D721Med (cell line): ENCODE measurements at regions not wholly inside any gene's neighbourhood (a gene's known extent, or its start where the extent isn't known, plus 50 kb on each side); places are given as distances from the start of the nearest gene placed in this dataset.

ENCODE experiments used
- DNase-seq: peaks from one replicate; pipeline ENCODE4 v3.0.0; 2011; ENCODE audit warnings: low spot score; ENCODE audit not compliant: insufficient read length
- FAIRE-seq: peaks from 2 replicates; lab custom pipeline; 2011; peaks lifted over from hg19 to GRCh38; lab: Jason Lieb, UNC
- TF ChIP-seq, protein P1 (sequence below): IDR thresholded peaks from 2 replicates; pipeline ENCODE4 v1.5.1; 2012; ENCODE audit warnings: mild to moderate bottlenecking, control low read depth; ENCODE audit not compliant: insufficient read depth; ENCODE audit errors: missing control alignments

DNA sequence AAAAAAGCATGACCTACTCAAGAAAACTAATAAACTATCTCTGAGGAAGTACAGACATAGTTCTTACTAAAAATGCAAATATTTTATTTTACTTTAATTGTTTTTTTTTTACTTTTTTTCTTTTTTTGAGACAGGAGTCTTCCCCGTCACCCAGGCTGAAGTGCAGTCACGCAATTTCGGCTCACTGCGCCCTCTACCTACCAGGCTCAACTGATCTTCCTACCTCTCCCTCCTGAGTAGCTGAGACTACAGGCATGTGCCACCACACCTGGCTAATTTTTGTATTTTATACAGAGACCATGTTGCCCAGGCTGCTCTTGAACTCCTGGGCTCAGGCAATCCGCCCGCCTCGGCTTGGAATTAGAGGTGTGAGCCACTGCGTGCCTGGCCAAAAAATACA, 1263.1 kb downstream of the KCNT2 start:
- TF ChIP-seq, protein P1, sequence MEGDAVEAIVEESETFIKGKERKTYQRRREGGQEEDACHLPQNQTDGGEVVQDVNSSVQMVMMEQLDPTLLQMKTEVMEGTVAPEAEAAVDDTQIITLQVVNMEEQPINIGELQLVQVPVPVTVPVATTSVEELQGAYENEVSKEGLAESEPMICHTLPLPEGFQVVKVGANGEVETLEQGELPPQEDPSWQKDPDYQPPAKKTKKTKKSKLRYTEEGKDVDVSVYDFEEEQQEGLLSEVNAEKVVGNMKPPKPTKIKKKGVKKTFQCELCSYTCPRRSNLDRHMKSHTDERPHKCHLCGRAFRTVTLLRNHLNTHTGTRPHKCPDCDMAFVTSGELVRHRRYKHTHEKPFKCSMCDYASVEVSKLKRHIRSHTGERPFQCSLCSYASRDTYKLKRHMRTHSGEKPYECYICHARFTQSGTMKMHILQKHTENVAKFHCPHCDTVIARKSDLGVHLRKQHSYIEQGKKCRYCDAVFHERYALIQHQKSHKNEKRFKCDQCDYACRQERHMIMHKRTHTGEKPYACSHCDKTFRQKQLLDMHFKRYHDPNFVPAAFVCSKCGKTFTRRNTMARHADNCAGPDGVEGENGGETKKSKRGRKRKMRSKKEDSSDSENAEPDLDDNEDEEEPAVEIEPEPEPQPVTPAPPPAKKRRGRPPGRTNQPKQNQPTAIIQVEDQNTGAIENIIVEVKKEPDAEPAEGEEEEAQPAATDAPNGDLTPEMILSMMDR, result no peak
- no peak for FAIRE-seq
- DNase-seq, result no peak

DNA sequence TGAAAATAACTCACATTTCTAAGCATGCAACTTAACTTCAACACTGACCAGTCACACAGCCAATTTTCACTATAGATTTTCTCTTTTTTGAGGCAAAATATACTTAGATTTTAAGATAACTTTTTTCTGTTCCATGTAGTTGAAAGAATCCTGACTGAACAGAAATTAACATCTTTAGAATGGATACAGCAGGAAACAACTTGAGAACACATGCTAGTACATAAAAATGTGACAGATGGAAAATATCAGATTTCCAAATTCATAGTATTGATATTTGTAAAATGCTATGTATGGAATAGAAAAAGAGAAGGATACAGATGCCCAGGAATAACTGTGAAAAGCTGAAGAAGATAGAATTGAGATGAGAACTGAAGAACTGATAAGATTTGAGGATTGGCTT, 1270.6 kb downstream of the KCNT2 start:
- TF ChIP-seq, protein P1, result no peak
- FAIRE-seq, result no peak
- no peak for DNase-seq

DNA sequence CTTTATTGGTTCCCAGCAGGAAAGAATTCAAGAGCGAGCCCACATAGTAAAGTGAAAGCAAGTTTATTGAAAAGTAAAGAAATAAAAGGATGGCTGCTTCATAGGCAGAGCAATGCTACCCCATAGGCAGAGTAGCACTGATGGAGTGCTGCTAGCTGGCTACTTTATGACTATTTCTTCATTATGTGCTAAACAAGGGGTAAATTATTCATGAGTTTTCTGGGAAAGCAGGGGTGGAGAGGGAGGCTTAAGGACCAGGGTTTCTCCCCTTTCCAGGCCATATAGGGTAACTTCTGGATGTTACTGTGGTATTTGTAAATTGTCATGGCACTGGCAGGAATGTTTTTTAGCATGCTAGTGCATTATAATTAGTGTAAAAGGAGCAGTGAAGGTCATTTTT, 1271.4 kb downstream of the KCNT2 start:
- DNase-seq (no peak), FAIRE-seq (no peak)
- TF ChIP-seq, protein P1, result no peak

DNA sequence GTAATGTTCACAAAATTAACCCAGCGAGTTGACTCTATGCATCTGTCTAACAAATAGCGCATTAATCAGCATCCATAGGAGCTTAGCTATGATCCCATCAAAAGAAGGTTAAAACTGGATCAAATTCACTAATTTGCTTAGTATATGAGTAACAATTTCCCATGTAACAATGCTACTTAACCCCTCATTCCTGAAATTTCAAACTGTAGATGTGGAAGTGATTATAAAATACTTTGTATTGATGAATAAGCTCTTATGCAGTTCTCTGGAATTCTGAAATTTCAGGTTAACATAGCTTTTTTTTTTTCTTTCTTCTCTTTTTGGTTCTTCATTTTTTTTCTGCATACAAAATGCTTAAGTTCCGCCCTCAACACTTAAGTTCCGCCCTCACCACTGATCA, 1272.7 kb downstream of the KCNT2 start:
- DNase-seq (no peak), FAIRE-seq (peak; percentile 80)
- TF ChIP-seq, protein P1, result no peak

DNA sequence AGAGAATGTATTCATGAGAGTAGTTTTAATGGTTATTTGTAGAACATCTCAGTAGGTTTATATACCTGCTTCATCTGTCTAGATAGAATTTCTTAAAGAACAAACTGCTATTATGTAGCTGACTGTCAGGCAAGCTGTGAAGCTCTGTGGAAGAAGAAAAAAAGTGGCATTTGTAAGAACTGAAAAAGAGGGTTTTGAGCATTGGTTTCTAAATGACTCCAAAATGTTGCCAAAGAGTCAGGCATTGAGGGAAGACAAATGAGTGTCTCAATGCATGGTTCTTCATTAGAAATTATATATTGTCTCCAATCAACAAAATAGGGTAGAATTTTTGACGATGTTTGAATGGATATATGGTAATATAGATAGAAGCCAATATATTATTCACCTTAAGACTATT, 1276.1 kb downstream of the KCNT2 start:
- FAIRE-seq, result peak; percentile 53
- DNase-seq, result no peak
- TF ChIP-seq, protein P1, result no peak

DNA sequence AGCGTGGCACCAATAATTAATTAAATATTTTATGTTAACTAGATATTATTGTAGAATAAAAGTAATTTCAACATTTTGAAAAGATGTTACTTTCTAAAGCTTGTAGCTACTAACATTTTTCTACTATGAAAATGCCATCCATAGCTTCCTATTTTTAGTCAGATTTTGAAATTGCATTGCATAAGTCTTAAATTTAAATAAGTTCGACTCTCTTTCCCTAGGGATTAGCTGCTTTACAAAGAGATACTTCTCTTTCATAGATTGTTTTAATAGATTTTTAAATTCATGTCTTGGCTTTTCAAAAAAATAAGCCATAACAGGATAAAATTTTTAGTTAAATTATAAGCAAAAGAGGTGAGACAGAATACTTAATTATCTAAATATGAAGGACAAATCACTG, 1279.6 kb downstream of the KCNT2 start:
- no peak for DNase-seq
- TF ChIP-seq, protein P1, result no peak
- FAIRE-seq, result peak; percentile 16

DNA sequence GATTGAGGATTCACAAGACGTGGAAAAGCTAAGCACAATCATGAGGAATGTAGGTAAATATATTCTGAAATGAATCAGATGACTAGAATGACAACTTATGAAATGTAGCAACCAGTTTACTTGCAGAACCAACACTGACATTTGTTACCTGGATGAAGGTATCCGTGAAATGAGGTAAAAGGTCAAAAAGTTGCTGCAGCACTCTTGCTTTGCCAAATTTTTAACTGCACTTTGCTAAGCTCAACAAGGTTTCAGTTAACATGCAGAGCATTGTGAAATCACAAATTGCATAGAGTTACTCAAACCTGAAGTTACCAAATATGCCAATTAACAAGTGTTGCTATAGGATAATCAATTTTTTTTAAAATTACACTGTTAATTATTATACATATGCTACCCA, 1280.1 kb downstream of the KCNT2 start:
- DNase-seq, result no peak
- TF ChIP-seq, protein P1, result no peak
- peak; percentile 66 for FAIRE-seq
